HG02852 (cell line): ENCODE measurements at regions not wholly inside any gene's neighbourhood (a gene's known extent, or its start where the extent isn't known, plus 50 kb on each side); places are given as distances from the start of the nearest gene placed in this dataset.
"Not testable (repeated sequence)": the region's sequence is repeated elsewhere in the genome, so short reads cannot be mapped to it uniquely, and the experiment has no call there.

Experiments
- ATAC-seq: cut with Tn5 transposase; IDR thresholded peaks from one replicate; pipeline ENCODE4 v1.9.1; 2021; ENCODE audit warnings: mild to moderate bottlenecking, moderate library complexity; ENCODE audit not compliant: unreplicated experiment

- ATAC-seq, result no peak
Observed at GRCh38 chr18:75691483-75691882, 264.0 kb upstream of the SMIM21 start.

- not testable (repeated sequence) for ATAC-seq
Observed at GRCh38 chr18:75690283-75690682, 262.8 kb upstream of the SMIM21 start.

DNA sequence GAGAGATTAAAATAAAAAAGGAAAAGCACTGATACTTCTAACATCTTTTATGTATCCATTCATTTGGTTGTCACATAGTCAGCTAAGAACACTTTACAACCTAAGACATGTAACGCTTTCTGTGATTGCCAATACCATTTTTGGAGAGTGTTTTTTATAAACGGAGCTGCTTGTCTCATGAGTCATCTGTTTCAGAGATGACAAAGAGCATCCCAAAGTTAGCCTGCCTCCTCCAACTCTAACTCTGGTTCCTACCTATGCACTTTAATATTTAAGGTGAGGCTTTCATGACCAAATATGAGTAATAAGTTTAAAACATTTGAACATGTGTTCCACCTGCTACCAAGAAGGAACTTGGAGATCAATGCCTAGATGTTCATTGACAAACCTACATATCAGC, 260.1 kb upstream of the SMIM21 start:
- no peak for ATAC-seq

GRCh38 chr18:75683426-75683825, 255.9 kb upstream of the SMIM21 start:
- ATAC-seq, result no peak

DNA sequence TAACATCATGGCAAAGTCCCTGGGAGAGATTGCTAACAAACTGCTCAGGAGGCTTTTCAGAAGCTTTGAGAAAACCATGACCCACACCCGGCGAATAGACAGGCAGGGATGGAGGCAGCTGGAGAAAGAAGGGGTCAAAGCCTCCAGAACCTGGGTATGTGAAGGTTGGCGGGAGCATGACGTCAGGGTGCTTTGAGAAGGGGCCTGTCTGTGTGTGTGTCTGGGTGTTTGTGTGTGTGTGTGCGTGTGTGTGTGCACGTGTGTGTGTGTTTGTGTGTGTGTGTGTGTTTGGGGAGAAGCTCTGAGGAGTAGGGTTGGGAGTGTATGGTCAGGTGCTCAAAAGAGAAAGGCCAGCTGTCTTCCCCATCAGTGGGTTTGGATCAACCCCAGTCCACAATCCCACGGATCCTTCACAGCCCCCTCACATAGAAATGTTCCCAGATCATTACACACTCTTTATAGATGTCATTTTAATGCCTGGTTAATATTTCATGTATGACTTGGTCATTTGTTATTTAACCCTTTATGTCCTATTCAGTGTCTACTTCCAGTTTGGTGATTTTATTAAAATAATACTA, 254.1 kb upstream of the SMIM21 start:
- ATAC-seq, result no peak

DNA sequence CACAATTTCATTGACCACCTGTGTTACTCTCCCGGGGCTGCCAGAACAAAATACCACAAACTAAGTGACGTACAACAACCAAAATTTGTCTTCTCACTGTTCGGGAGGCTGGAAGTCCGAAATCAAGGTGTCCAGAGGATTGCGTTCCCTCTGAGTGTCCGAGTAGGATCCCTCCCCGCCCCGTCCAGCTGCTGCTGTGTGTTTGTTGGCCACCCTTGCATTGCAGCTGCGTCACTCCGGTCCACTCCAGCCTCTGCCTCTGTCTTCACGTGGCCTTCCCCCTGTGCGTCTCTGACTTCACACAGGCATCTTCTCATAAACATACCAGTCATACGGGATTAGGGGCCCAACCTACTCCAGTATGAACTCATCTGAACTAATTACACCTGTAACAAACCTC, 251.8 kb upstream of the SMIM21 start:
- no peak for ATAC-seq

- ATAC-seq, result no peak
Observed at GRCh38 chr18:75678627-75679026, 251.1 kb upstream of the SMIM21 start.

- no peak for ATAC-seq
Observed at GRCh38 chr18:75677696-75678455, 250.4 kb upstream of the SMIM21 start.

GRCh38 chr18:75660932-75661331, 233.4 kb upstream of the SMIM21 start:
- ATAC-seq, result no peak

- no peak for ATAC-seq
Observed at GRCh38 chr18:75659535-75660023, 232.1 kb upstream of the SMIM21 start.

GRCh38 chr18:75658330-75658729, 230.8 kb upstream of the SMIM21 start:
- ATAC-seq, result no peak

- ATAC-seq, result no peak
Observed at GRCh38 chr18:75656563-75657247, 229.2 kb upstream of the SMIM21 start.

DNA sequence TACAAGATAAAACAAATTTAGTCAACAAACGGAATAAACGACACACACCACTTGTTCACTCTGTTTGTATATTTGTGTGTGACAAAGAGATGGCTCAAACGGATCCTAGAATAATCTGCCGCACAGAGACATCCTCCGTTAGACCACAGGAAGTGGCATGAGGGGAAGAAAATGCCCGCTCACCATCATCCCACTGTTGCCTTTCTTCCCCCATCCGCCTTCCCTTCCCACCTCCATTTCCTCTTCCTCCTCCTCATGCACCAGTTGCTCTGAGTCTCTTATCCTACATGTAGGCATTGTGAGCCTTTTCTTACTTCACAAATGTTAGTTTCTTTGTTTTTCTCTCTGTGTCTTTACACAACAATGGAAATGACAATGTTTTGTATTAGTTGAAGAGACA, 228.5 kb upstream of the SMIM21 start:
- ATAC-seq, result no peak

DNA sequence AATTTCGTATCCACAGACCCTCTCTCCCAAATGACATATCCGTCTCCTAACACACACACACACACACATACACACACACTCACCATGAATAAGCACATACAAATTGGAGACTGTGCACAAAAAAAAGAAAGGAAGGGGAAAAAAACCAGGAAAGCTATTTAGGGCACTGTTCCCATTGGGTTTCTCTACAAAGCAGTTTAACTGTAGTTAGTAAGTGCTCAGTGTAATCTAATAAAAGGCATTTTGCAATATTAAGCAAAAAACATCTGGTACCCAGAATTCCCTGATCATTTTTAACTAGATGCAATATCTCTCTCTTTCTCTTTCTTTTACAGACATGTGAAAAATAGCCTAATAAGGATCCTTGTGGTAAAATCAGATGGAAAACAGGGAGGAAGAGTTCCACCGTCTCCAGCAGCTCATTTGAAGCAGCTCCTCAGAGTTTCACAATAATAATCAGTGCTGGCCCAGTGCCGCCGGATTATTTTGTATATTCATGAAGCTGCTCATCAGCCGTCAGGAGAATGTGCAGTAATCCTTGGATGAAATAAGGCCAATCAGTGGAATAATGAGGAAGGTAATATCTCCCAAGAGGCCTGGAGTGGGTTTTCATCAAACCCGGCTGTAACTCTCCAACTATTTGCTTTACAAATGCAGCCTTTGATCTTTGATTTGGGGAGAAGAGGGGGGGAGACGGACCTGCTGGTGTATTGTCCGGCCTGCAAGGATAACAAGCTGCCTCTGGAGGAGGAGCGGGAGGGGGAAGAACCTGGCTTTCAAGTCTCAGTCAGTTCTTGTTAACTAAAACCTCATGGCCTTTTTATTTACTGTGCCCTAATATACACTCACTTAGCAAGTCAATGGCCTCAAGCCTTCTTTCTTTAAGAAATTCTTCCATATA, 227.6 kb upstream of the SMIM21 start:
- no peak for ATAC-seq

DNA sequence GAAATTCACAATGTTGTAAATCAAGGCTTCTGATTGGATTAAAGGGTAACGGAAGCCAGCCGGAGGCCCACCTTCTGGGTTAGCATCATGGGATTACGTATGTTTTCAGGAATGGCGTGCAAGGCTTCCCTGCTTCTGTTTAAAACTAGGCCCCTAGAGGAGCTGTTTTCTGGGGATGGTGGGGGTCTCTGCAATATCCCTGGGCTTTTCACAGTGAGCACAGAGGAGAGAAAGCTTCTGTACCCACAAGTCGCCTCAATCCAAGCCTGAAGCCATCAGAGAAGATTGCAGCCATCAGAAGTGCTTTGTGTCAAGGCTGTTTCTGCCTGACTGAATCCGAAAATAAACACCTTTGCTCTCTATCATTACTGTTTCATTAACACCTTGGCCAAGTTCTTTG, 226.9 kb upstream of the SMIM21 start:
- ATAC-seq, result no peak

GRCh38 chr18:75652528-75652927, 225.0 kb upstream of the SMIM21 start:
- no peak for ATAC-seq

DNA sequence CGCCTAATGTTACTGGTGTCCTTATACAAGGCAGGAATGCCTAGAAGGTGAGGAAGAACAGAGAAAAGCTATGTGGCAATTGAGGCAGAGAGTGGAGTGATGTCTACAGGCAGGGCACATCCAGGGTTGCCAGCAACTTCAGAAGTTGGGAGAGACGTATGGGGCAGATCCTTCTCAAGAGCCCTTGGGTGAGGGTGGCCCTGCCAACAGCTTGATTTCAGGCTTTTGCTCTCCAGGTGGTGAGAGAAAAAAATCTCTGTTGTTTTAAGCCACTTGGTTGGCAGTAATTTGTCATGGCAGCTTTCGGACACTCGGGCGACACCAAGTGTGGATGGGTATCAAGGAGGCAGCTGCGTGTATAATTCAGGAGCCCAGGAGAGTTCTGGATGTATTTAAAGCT, 217.4 kb upstream of the SMIM21 start:
- ATAC-seq, result no peak

DNA sequence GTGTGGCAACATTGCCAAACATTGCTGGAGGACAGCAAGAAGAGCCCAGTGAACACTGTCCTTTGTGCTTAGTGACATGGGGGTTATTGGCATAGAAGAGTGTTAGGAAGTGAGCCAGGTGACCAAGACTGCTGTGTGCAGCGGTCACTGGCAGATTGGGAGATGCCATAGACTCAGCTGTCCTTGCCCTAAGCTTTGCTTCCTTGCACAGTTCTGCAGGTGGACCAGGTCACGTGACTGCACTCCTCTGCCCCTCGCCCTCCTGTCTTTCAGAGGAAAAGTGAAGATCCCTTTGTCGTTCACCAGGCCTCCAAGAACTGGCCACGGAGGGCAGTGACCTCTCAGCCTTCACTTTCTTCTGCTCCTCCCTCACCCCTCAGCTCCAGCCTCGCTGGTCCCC, 215.6 kb upstream of the SMIM21 start:
- no peak for ATAC-seq

DNA sequence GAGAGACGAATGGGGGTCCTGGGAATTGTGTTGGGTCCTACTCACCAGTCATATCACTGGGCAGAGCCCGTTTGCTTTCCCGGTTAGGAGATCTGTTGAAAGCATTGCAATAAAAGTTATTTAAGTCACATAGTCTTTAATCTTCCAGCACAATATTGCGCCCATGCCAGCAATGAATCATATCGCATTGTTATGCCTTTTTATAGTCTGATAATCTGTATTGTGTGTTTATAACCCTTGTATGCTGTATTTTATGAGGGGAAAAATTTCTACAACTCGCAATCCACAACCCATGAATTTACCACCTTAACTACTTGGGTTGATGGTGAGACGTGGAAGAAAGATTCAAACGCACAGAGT, 211.9 kb upstream of the SMIM21 start:
- no peak for ATAC-seq

DNA sequence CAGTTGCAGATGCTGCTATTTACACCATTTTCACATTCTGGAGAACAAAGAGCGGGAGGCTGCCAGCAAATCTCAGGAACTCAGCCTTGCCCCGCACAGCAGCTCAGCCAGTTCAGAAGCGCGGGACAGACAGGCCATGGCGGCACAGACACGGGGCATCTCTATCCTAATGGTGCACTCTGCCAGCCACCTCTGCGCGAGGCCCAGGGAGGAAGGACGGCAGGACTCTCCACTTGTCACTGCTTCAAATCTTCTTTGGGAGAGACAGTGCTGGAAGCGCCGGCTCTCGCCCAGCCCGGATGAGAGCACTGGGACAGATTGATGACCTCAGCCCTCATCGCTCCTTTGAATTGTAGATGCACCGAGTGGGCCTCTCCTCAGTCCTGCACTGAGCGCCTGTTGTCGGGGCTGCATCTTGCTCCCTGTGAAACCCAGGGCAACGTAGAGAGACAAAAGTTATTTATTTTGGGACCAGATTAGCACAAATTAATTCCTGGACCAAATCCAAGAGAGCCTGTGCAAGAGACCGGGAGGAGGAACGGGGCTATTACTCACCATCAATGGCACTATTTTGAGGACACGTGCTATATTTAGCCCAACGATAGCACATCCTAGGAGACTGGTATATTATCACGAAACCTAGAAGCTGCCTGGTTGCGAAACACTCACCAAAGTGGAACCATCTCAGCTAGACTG, 211.4 kb upstream of the SMIM21 start:
- no peak for ATAC-seq
